Fibroblast of lung (primary cell): ENCODE measurements at regions not wholly inside any gene's neighbourhood (a gene's known extent, or its start where the extent isn't known, plus 50 kb on each side); places are given as distances from the start of the nearest gene placed in this dataset.

ENCODE experiments used
- DNase-seq, 2 donors: peaks; one replicate each; pipeline versions ENCODE4 v3.0.0 to v3.0.0-alpha.2; 2010; ENCODE audit warnings: low read depth in 2 of 2
- H2AFZ ChIP-seq: 2 replicates; pipeline ENCODE4 v1.5.1; 2012; ENCODE audit warnings: low read length, control low read depth, inconsistent platforms
- H3K27ac ChIP-seq: 2 replicates; pipeline ENCODE4 v1.5.1; 2011; ENCODE audit warnings: low read length, control low read depth; ENCODE audit not compliant: insufficient read depth
- H3K27me3 ChIP-seq: 2 replicates; pipeline ENCODE4 v1.5.1; 2011; ENCODE audit warnings: mild to moderate bottlenecking, low read length; ENCODE audit not compliant: control insufficient read depth, insufficient read depth
- H3K36me3 ChIP-seq: 2 replicates; pipeline ENCODE4 v1.5.1; 2011; ENCODE audit warnings: low read length; ENCODE audit not compliant: control insufficient read depth, insufficient read depth
- H3K4me1 ChIP-seq: 2 replicates; pipeline ENCODE4 v1.5.1; 2011; ENCODE audit warnings: low read length; ENCODE audit not compliant: control insufficient read depth, insufficient read depth; ENCODE audit errors: extremely low read depth
- H3K4me2 ChIP-seq: 2 replicates; pipeline ENCODE4 v1.5.1; 2011; ENCODE audit warnings: low read length, control low read depth; ENCODE audit not compliant: insufficient read depth; ENCODE audit errors: extremely low read depth
- H3K4me3 ChIP-seq, 4 experiments: fragments of 200-600 bp in 1 of 4; sonication (generic) in 1 of 4; replicated peaks in 1 of 4; 2 replicates each; pipeline ENCODE4 v1.5.1; 2011 to 2016; ENCODE audit warnings: low read length in 4 of 4, low read depth in 3 of 4, mild to moderate bottlenecking in 3 of 4, control low read depth in 2 of 4, inconsistent platforms in 1 of 4, mixed read lengths in 1 of 4; ENCODE audit not compliant: insufficient read depth in 1 of 4; ENCODE audit errors: control extremely low read depth in 1 of 4
- H3K79me2 ChIP-seq: 2 replicates; pipeline ENCODE4 v1.5.1; 2012; ENCODE audit warnings: mild to moderate bottlenecking, low read length, inconsistent platforms; ENCODE audit not compliant: control insufficient read depth, insufficient read depth
- H3K9ac ChIP-seq: 2 replicates; pipeline ENCODE4 v1.5.1; 2011; ENCODE audit warnings: mild to moderate bottlenecking, low read length, control low read depth; ENCODE audit not compliant: insufficient read depth
- H3K9me3 ChIP-seq: 2 replicates; pipeline ENCODE4 v1.5.1; 2012; ENCODE audit warnings: low read depth, low read length; ENCODE audit not compliant: control insufficient read depth, insufficient read depth
- H4K20me1 ChIP-seq: 2 replicates; pipeline ENCODE4 v1.5.1; 2011; ENCODE audit warnings: low read length; ENCODE audit not compliant: control insufficient read depth, insufficient read depth; ENCODE audit errors: extremely low read depth
- CTCF ChIP-seq, 2 donors: IDR thresholded peaks in 1 of 2; conservative IDR thresholded peaks in 1 of 2; 1 replicate in 1 of 2; 2 replicates in 1 of 2; pipeline ENCODE4 v1.5.1; 2011 to 2012; ENCODE audit warnings: low read length in 2 of 2, control low read depth in 1 of 2, inconsistent platforms in 1 of 2, low read depth in 1 of 2, mild to moderate bottlenecking in 1 of 2
- EZH2 ChIP-seq: IDR thresholded peaks from 2 replicates; pipeline ENCODE4 v1.5.1; 2012; ENCODE audit warnings: low read length, control low read depth, mild to moderate bottlenecking; ENCODE audit errors: missing control alignments

- Histone ChIP-seq H3K4me2 (no peak overlapping the region), H3K9me3 (no peaks in the 10 kb centered on the region), H3K9ac (no peak overlapping the region), H3K36me3 (no peaks in the 10 kb centered on the region), H4K20me1 (no peaks in the 10 kb centered on the region), H3K27ac (no peak overlapping the region), H3K79me2 (no peaks in the 10 kb centered on the region), H3K4me3 (no peak overlapping the region), H2AFZ (no peak overlapping the region), H3K4me1 (no peaks in the 10 kb centered on the region), H3K27me3 (no peaks in the 10 kb centered on the region)
- TF ChIP-seq EZH2 (no peak), CTCF (conservative IDR thresholded peaks at IDR 0.05 in 1 of 2, IDR thresholded peaks at IDR 0.05 in 1 of 2; ENCODE audit: low read depth in 1 of 2, low read length in 2 of 2) (no peak)
- DNase-seq: no peak
Measured at GRCh38 chr4:62849696-62850095, 1559.6 kb downstream of the TECRL start.

DNA sequence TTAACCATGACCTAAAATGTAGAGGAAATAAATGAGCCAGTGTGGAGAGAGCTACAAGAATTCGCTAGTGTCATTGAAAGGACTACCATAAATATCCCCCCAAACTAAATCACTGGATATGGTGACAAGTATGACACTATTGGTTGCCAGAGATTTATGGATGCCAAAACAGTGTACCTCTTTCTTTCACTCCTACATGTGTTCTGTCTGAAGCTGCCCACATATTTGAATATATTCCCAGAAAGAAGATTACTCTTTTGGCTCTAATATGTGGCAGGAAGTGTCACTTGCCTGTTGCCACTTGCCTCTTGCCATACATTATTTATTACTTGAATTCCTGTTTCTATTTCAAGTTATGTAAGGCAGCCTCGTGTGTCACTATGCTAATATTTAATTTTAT lies 1573.6 kb downstream of the TECRL start:
- no peak overlapping the region for H2AFZ ChIP-seq
- H3K4me1 ChIP-seq: no peaks in the 10 kb centered on the region
- H3K9ac ChIP-seq: no peak overlapping the region
- no peaks in the 10 kb centered on the region for H3K27me3 ChIP-seq
- no peaks in the 10 kb centered on the region for H3K9me3 ChIP-seq
- no peak for DNase-seq
- no peaks in the 10 kb centered on the region for H3K36me3 ChIP-seq
- H3K4me3 ChIP-seq: no peak overlapping the region
- no peaks in the 10 kb centered on the region for H4K20me1 ChIP-seq
- H3K79me2 ChIP-seq: no peaks in the 10 kb centered on the region
- H3K27ac ChIP-seq: no peak overlapping the region
- no peak for TF ChIP-seq CTCF (conservative IDR thresholded peaks at IDR 0.05 in 1 of 2, IDR thresholded peaks at IDR 0.05 in 1 of 2; ENCODE audit: low read depth in 1 of 2, low read length in 2 of 2)
- no peak for TF ChIP-seq EZH2
- H3K4me2 ChIP-seq: no peak overlapping the region

DNA sequence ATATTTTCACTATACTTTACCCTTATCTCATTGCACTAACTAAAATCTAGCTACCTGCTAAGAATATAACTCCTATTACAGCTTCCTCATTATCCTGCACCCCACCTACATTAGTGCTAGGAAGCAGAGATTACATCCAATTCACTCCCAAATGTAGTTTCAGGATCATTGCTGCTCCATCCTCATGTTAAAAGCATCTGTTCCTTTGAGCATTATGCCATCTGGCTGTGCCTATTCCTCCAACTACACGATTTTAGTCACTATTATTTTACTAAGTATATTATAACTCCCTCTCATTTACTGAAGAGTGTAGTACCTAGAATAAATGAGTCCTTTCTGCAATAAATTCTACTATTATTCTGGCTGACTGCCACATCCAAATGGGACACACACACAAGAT lies 1586.9 kb downstream of the TECRL start:
- Histone ChIP-seq H3K4me3 (no peak overlapping the region), H4K20me1 (no peaks in the 10 kb centered on the region), H3K36me3 (no peaks in the 10 kb centered on the region), H3K4me1 (no peaks in the 10 kb centered on the region), H3K4me2 (no peak overlapping the region), H3K27ac (no peak overlapping the region), H3K9ac (no peak overlapping the region), H3K79me2 (no peaks in the 10 kb centered on the region), H2AFZ (no peak overlapping the region), H3K27me3 (no peaks in the 10 kb centered on the region), H3K9me3 (no peaks in the 10 kb centered on the region)
- no peak for TF ChIP-seq EZH2
- no peak for TF ChIP-seq CTCF (conservative IDR thresholded peaks at IDR 0.05 in 1 of 2, IDR thresholded peaks at IDR 0.05 in 1 of 2; ENCODE audit: low read depth in 1 of 2, low read length in 2 of 2)
- no peak for DNase-seq
